Mononuclear cell (primary cell): ENCODE measurements at regions not wholly inside any gene's neighbourhood (a gene's known extent, or its start where the extent isn't known, plus 50 kb on each side); places are given as distances from the start of the nearest gene placed in this dataset.

Experiments used
- H3K27me3 ChIP-seq: 2 replicates; pipeline ENCODE4 v1.6.0; 2011; ENCODE audit warnings: low read length, control low read depth; ENCODE audit not compliant: insufficient read depth
- H3K4me1 ChIP-seq: 2 replicates; pipeline ENCODE4 v1.5.1; 2011; ENCODE audit warnings: mild to moderate bottlenecking, low read length, control low read depth; ENCODE audit not compliant: insufficient read depth
- H3K4me3 ChIP-seq: 2 replicates; pipeline ENCODE4 v1.5.1; 2011; ENCODE audit warnings: mild to moderate bottlenecking, low read length, moderate library complexity
- H3K9me3 ChIP-seq: 2 replicates; pipeline ENCODE4 v1.5.1; 2011; ENCODE audit warnings: low read depth, mild to moderate bottlenecking, control low read depth, low read length

DNA sequence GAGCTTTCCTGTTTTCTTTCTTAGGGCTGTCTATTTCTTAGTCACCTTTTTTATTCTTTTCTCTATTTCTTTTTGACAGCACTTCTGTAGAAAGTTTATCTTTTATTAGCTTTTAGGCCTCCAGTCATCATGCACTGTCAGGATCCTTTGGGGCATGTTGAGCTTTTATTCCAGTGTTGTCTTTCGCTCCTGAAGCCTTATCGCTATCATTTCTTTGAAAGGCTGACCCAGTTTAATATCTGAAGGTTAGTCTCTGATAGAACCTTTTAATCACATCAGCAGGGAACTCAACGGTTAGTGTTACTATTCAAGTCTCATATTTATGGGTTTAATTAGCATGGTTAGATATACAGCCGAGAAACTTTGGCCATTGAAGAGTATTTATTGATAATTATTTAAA is 745.9 kb downstream of the TBC1D32 start:
- Histone ChIP-seq H3K27me3 (no peaks in the 10 kb centered on the region), H3K9me3 (no peaks in the 10 kb centered on the region), H3K4me3 (no peak overlapping the region), H3K4me1 (no peaks in the 10 kb centered on the region)

DNA sequence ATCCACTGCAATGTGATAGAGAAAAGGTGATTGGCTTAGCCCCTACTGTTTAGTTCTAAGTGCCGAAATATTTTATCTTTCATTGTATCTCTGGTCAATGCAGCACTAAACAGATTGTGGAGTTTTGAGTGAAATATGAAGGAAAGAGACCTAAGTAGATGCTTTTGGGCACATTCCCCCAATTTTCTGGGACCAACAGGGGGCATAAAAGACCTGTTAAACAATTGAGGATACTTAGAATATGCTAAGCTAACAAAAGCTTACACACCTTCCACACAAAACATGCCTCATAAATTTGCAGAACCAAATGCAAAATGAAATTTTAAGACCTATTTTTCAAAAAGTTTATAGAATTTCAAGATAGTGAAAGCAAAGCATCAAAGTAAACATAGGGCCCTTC is 746.9 kb downstream of the TBC1D32 start:
- H3K9me3 ChIP-seq = no peaks in the 10 kb centered on the region
- no peaks in the 10 kb centered on the region for H3K27me3 ChIP-seq
- H3K4me1 ChIP-seq = no peaks in the 10 kb centered on the region
- H3K4me3 ChIP-seq = no peak overlapping the region

GRCh38 chr6:120584111-120584760 is 750.0 kb downstream of the TBC1D32 start:
- Histone ChIP-seq H3K4me3 (no peak overlapping the region), H3K27me3 (no peaks in the 10 kb centered on the region), H3K9me3 (no peaks in the 10 kb centered on the region), H3K4me1 (no peaks in the 10 kb centered on the region)

GRCh38 chr6:120576061-120576460 is 758.2 kb downstream of the TBC1D32 start:
- Histone ChIP-seq H3K27me3 (no peaks in the 10 kb centered on the region), H3K9me3 (no peaks in the 10 kb centered on the region), H3K4me1 (no peaks in the 10 kb centered on the region), H3K4me3 (no peak overlapping the region)

DNA sequence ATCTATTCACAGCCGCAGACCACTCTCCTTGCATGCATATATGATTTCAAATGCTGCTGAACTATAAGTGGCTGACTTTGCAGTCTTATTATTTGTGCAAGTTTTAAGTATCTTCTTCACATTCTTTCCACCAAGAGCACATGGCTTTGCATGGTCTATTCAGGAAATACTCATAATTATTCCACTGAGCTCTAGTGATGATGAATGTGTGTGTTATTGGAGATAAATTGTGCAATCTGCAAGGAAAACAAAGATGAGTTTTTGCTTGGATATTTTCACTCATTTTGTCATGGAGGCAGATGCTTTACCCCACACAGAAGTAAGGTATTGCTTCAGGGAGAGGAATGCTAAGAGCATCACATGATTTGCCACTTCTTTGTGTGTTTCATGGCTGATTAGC is 764.6 kb downstream of the TBC1D32 start:
- Histone ChIP-seq H3K9me3 (no peaks in the 10 kb centered on the region), H3K4me3 (no peak overlapping the region), H3K27me3 (no peaks in the 10 kb centered on the region), H3K4me1 (no peaks in the 10 kb centered on the region)

DNA sequence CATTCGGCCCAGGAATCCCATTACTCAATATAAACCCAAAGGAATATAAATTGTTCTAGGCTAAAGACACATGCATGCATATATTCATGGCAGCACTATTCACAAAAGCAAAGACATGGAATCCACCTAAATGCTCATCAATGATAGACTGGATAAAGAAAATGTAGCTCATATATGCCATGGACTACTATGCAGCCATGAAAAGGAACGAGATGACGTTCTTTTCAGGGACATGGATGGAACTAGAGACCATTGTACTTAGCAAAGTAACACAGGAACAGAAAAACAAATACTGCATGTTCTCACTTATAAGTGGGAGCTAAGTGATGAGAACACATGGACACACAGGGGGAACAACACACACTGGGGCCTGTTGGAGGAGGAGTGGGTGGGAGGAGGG is 769.5 kb downstream of the TBC1D32 start:
- H3K27me3 ChIP-seq = no peaks in the 10 kb centered on the region
- H3K4me1 ChIP-seq = no peaks in the 10 kb centered on the region
- no peak overlapping the region for H3K4me3 ChIP-seq
- no peaks in the 10 kb centered on the region for H3K9me3 ChIP-seq

DNA sequence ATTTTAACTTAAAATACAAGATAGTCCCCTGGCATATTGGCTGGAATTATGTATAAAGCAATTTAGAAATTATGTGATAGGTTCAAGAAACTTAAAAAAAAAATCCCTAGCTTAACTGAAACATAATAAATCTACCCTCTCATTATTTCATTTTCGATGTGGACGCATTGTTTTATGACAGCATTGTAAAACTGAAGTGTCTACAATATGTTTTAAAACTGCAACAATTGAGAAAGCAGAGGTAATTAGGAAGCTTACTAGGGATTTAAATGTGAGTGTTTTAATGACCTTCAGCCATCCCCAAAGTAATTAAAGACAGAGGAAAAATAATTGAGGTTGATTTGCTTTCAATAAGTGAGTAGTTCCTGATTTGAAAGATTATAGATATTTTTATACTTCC is 776.0 kb downstream of the TBC1D32 start:
- H3K27me3 ChIP-seq = no peaks in the 10 kb centered on the region
- H3K4me3 ChIP-seq = no peak overlapping the region
- H3K9me3 ChIP-seq = no peaks in the 10 kb centered on the region
- no peaks in the 10 kb centered on the region for H3K4me1 ChIP-seq

DNA sequence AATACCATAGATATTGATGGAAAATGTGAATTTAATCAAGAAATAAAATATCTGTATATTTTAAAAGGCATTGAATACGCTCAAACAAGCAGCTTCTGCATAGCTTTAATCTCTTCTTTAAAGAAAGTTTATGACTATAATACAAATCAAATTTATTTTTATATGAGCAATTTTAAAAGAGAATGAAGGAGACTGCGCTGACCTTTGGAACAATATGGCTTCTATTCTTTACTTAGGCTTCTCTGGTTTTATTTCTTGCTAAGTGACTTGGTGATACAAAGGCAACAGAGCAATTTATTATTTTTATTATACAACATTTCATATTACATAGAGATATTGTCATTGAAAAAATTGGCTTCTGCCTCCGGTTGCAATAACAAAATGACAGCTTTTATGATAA is 776.7 kb downstream of the TBC1D32 start:
- Histone ChIP-seq H3K27me3 (no peaks in the 10 kb centered on the region), H3K9me3 (no peaks in the 10 kb centered on the region), H3K4me3 (no peak overlapping the region), H3K4me1 (no peaks in the 10 kb centered on the region)

DNA sequence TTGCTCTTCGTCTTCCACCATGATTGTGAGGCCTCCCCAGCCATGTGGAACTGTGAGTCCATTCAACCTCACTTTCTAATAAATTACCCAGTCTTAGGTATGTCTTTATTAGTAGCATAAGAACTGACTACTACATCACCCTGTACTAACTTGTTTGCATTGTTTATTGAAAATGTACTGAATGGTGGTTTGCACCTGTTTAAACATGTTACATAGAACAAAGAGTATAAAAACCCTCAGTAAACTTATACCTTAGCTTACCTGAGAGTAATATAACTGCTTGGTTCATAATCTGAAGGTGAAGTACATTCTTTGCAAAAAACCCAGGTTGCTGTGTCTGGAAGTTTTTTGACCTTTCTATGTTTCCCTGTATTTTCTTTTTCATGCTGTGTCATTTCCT is 777.8 kb downstream of the TBC1D32 start:
- Histone ChIP-seq H3K9me3 (no peaks in the 10 kb centered on the region), H3K27me3 (no peaks in the 10 kb centered on the region), H3K4me1 (no peaks in the 10 kb centered on the region), H3K4me3 (no peak overlapping the region)

DNA sequence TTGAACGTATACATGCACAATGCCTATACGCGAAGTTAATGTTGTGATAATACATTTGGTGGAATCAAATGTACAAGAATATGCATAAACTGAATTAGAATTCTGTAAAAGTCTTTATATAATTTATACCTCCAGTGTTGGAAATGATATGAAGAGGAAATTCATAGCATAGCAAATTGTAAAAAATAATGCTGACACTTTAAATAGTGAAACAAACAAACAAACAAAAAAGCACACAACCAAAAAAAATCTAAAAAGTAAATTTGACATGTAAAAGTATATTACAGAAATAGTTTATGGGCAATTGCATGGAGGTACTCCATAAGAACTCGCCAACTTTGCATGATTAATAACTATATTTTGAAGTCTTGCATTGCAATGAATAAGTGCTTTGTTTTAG is 780.9 kb downstream of the TBC1D32 start:
- Histone ChIP-seq H3K27me3 (no peaks in the 10 kb centered on the region), H3K4me3 (no peak overlapping the region), H3K9me3 (no peaks in the 10 kb centered on the region), H3K4me1 (no peaks in the 10 kb centered on the region)

- Histone ChIP-seq H3K27me3 (no peaks in the 10 kb centered on the region), H3K4me3 (no peak overlapping the region), H3K4me1 (no peaks in the 10 kb centered on the region), H3K9me3 (no peaks in the 10 kb centered on the region)
These were observed 788.9 kb downstream of the TBC1D32 start for GRCh38 chr6:120545353-120545752.

- Histone ChIP-seq H3K9me3 (no peaks in the 10 kb centered on the region), H3K4me3 (no peak overlapping the region), H3K4me1 (no peaks in the 10 kb centered on the region), H3K27me3 (no peaks in the 10 kb centered on the region)
These were observed 799.3 kb downstream of the TBC1D32 start for GRCh38 chr6:120534954-120535353.

GRCh38 chr6:120526576-120526975 is 807.7 kb downstream of the TBC1D32 start:
- no peaks in the 10 kb centered on the region for H3K9me3 ChIP-seq
- no peak overlapping the region for H3K4me3 ChIP-seq
- H3K27me3 ChIP-seq = no peaks in the 10 kb centered on the region
- H3K4me1 ChIP-seq = no peaks in the 10 kb centered on the region

DNA sequence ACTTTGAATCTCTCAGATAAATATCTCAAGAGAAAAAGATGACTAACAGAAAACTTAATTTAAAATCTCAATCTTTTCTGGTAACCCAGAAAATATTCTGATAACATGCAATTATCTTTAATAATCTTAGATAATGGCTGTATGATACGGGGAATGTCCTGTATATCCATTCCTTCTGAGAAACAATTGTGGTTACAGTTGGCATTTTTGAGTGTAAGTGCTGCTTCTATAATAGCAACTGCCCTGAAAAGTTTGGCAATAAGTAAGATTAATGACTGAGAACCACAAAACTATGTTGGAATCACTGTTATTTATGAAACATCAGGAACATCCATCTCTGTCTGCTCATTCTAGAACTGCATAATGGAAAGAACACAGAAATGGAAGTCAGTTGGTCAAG is 819.7 kb downstream of the TBC1D32 start:
- Histone ChIP-seq H3K4me1 (no peaks in the 10 kb centered on the region), H3K4me3 (no peak overlapping the region), H3K27me3 (no peaks in the 10 kb centered on the region), H3K9me3 (no peaks in the 10 kb centered on the region)

GRCh38 chr6:120511712-120512111 is 822.6 kb downstream of the TBC1D32 start:
- Histone ChIP-seq H3K4me3 (no peak overlapping the region), H3K9me3 (no peaks in the 10 kb centered on the region), H3K4me1 (no peaks in the 10 kb centered on the region), H3K27me3 (no peaks in the 10 kb centered on the region)

- no peak overlapping the region for H3K4me3 ChIP-seq
- no peaks in the 10 kb centered on the region for H3K9me3 ChIP-seq
- no peaks in the 10 kb centered on the region for H3K4me1 ChIP-seq
- no peaks in the 10 kb centered on the region for H3K27me3 ChIP-seq
These were observed 835.6 kb downstream of the TBC1D32 start for GRCh38 chr6:120498711-120499110.
